NT2/D1 (cell line): ENCODE measurements at regions not wholly inside any gene's neighbourhood (a gene's known extent, or its start where the extent isn't known, plus 50 kb on each side); places are given as distances from the start of the nearest gene placed in this dataset.

Experiments
- DNase-seq: peaks from one replicate; pipeline ENCODE4 v3.0.0-alpha.2; 2011; ENCODE audit warnings: low read depth, low spot score
- H3K27me3 ChIP-seq: 2 replicates; pipeline ENCODE4 v1.6.0; 2011; ENCODE audit warnings: mild to moderate bottlenecking; ENCODE audit not compliant: insufficient read length, insufficient read depth
- H3K36me3 ChIP-seq: 2 replicates; pipeline ENCODE4 v1.6.1; 2011; ENCODE audit warnings: mild to moderate bottlenecking, low read length, mixed read lengths; ENCODE audit not compliant: insufficient read depth, insufficient read length
- H3K4me1 ChIP-seq: 2 replicates; pipeline ENCODE4 v1.5.1; 2011; ENCODE audit not compliant: insufficient read depth, insufficient read length
- H3K4me3 ChIP-seq: 2 replicates; pipeline ENCODE4 v1.5.1; 2011; ENCODE audit warnings: low read depth; ENCODE audit not compliant: insufficient read length
- H3K9ac ChIP-seq: 2 replicates; pipeline ENCODE4 v1.6.0; 2011; ENCODE audit warnings: low read depth; ENCODE audit not compliant: insufficient read length
- H3K9me3 ChIP-seq: 2 replicates; pipeline ENCODE4 v1.5.1; 2011; ENCODE audit warnings: mild to moderate bottlenecking, low read length; ENCODE audit not compliant: insufficient read depth
- SUZ12 ChIP-seq: IDR thresholded peaks from 2 replicates; pipeline ENCODE4 v1.6.1; 2011; ENCODE audit not compliant: insufficient read length, insufficient read depth; ENCODE audit errors: extremely low read depth
- YY1 ChIP-seq: IDR thresholded peaks from 2 replicates; pipeline ENCODE4 v1.6.1; 2011; ENCODE audit not compliant: insufficient read length, insufficient read depth
- ZNF274 ChIP-seq: IDR thresholded peaks from 2 replicates; pipeline ENCODE4 v1.6.1; 2011; ENCODE audit warnings: mild to moderate bottlenecking, low read depth, low read length

DNA sequence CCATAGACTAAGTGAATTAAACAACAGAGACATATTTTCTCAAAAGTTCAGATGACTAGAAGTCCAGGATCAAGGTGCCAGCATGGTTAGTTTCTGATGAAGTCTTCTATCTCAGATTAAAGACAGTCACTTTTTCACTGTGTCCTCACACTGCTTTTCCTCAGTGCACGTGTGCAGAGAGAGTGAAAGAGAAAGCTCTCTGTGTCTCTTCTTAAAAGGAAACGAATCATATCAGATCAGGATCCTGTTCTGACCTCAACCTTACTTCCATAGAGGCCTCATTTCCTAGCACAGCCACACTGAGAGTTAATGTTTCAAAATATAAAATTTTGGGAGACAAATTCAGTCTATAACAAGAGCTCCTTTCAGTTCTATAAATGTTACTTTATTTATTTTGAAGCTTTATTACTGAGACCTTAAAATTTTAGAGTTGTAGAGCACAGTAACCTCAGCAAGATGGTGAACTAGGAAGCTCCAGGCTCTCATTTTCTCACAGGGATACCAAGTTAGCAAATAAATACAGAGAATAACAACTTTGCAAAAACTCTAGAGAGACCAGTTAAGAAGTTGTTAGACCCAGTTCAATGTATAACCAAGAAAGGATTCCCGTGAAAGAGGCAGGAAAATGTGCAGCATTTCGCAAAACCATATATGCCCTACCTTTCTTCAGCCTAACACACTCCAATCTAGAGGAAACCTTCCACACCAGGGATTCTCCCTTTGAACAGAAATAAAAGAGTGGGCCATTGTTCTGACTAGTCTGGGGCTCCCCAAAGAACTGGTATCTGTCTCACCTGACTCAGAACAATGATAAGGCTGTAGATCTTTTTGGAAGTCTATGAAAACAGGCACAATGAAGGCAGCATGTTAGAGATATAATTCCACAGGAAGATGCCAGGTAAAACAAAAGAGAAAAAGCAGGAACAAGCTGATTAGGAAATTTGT is 372.2 kb downstream of the MRPL39 start:
- H3K27me3 ChIP-seq: no peaks in the 10 kb centered on the region
- no peaks in the 10 kb centered on the region for H3K4me1 ChIP-seq
- H3K9me3 ChIP-seq: no peaks in the 10 kb centered on the region; the same call in 1 of the 2 replicates
- DNase-seq: no peak
- TF ChIP-seq YY1 (no peak), SUZ12 (no peak), ZNF274 (no peak)
- H3K36me3 ChIP-seq: no peaks in the 10 kb centered on the region
- no peak overlapping the region for H3K9ac ChIP-seq
- H3K4me3 ChIP-seq: no peak overlapping the region

DNA sequence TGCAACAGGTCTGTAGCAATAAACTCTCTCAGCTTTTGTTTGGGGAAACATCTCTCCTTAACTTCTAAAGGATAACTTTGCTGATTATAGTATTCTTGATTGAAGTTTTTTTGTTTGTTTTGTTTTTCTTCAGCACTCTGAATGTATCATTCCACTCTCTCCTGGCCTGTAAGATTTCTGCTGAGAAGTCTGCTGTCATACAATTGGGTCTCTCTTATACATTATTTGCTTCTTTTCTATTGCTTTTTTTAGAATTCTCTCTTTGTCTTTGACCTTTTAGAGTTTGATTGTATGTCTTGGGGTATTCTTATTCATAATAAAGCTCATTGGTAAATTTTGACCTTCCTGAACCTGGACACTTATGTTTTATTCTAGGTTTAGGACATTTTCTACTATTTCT is 386.3 kb downstream of the MRPL39 start:
- H3K9ac ChIP-seq: no peak overlapping the region
- no peaks in the 10 kb centered on the region for H3K36me3 ChIP-seq
- no peaks in the 10 kb centered on the region for H3K9me3 ChIP-seq
- no peak overlapping the region for H3K4me3 ChIP-seq
- TF ChIP-seq YY1 (no peak), SUZ12 (no peak), ZNF274 (no peak)
- no peaks in the 10 kb centered on the region for H3K27me3 ChIP-seq
- DNase-seq: no peak
- H3K4me1 ChIP-seq: no peaks in the 10 kb centered on the region

GRCh38 chr21:25220169-25220568 is 387.1 kb downstream of the MRPL39 start:
- TF ChIP-seq SUZ12: no peak
- TF ChIP-seq ZNF274: no peak
- TF ChIP-seq YY1: no peak
- no peaks in the 10 kb centered on the region for H3K4me1 ChIP-seq
- H3K9ac ChIP-seq: no peak overlapping the region
- no peak overlapping the region for H3K4me3 ChIP-seq
- no peak for DNase-seq
- H3K9me3 ChIP-seq: no peaks in the 10 kb centered on the region
- no peaks in the 10 kb centered on the region for H3K27me3 ChIP-seq
- no peaks in the 10 kb centered on the region for H3K36me3 ChIP-seq

DNA sequence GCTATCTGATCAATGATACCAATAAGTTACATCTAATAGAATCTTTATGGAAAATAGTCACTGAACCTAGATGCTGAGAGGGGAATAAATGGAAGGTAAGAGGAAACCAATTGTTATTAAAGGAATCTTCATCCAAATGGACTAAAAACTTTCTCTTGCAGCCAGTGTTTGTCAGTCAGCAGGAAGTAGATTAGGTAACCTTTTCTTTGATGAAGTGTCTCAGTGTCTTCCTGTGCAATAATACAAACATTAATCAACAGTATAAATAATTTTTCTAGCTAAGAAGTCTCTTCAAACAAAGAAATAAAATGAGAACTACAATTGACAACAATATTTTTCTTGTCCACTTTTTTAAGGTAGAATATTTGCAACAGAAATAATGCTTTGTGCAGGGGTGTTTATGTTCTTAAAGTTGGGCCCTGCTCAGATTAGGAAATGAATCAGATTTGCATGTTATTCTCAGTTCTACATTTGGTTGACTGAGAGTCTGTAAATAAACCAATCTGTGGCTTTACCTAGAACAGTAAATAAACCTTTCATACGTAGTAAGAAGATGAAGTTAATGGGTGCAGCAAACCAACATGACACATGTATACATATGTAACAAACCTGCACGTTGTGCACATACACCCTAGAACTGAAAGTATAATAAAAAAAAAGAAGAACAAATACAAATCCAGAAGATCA is 391.4 kb downstream of the MRPL39 start:
- Histone ChIP-seq H3K9me3 (no peaks in the 10 kb centered on the region), H3K4me1 (no peaks in the 10 kb centered on the region), H3K36me3 (no peaks in the 10 kb centered on the region), H3K27me3 (no peaks in the 10 kb centered on the region), H3K4me3 (no peak overlapping the region), H3K9ac (no peak overlapping the region)
- TF ChIP-seq YY1 (no peak), SUZ12 (no peak), ZNF274 (no peak)
- no peak for DNase-seq

DNA sequence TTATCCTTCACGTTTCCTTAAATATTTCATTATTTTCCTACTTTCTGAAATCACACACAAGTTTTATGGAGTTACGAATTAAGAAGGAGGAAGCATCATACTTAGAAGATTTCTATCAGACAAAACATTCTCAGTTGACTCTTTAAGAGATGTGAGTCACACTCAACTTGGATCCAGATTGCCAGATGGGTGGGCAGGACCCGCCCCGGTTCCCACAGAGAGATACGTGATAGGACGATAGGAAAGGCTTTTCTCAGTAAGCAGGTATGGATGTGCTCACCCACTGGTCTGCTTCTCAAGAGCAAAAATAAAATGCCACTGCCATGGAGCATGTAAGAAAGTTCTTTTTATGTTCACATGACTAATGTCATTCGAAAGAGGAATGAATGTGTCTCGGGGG is 392.6 kb downstream of the MRPL39 start:
- Histone ChIP-seq H3K9me3 (no peaks in the 10 kb centered on the region), H3K9ac (no peak overlapping the region), H3K27me3 (no peaks in the 10 kb centered on the region), H3K36me3 (no peaks in the 10 kb centered on the region), H3K4me3 (no peak overlapping the region), H3K4me1 (no peaks in the 10 kb centered on the region)
- TF ChIP-seq YY1: no peak
- TF ChIP-seq ZNF274: no peak
- TF ChIP-seq SUZ12: no peak
- no peak for DNase-seq

DNA sequence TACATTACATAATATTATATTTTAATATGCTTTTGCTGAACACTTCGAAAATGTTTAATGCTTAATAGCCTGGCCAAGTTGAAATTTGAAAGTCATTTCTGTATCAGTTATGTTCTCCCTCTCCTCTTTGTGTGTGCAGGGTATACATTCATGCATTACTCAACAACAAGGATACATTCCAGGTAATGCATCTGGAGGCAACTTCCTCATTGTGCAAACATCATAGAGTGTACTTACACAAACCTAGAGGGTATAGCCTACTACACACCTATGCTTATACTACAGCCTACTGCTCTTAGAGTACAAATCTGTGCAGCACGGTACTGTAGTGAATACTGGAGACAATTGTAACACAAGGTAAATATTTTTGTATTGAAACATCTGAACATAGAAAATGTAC is 407.3 kb downstream of the MRPL39 start:
- Histone ChIP-seq H3K4me1 (no peaks in the 10 kb centered on the region), H3K4me3 (no peak overlapping the region), H3K36me3 (no peaks in the 10 kb centered on the region), H3K27me3 (no peaks in the 10 kb centered on the region), H3K9me3 (no peaks in the 10 kb centered on the region), H3K9ac (no peak overlapping the region)
- TF ChIP-seq SUZ12 (no peak), YY1 (no peak)
- no peak for DNase-seq

DNA sequence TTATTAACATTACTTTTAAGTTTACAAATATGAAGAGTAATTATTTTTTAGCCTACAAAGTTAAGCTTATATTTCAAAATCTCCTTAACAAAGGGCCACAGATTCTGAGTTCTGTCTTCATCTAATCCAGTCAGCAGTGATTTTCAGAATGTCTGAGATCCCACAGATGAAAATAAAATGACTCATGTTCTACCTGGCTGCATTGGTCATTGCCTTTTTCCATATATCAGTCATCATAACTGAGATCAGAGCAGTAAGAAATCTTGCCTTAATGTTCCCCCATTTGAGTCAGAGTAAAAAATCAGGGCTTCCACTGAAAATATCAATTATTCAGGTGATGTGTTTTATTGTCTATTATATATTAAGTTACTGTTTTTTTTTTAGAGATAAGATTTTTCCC is 416.1 kb downstream of the MRPL39 start:
- DNase-seq: no peak
- Histone ChIP-seq H3K4me1 (no peaks in the 10 kb centered on the region), H3K9me3 (no peaks in the 10 kb centered on the region), H3K36me3 (no peaks in the 10 kb centered on the region), H3K27me3 (no peaks in the 10 kb centered on the region), H3K9ac (no peak overlapping the region), H3K4me3 (no peak overlapping the region)
- TF ChIP-seq ZNF274: no peak
- TF ChIP-seq SUZ12: no peak
- no peak for TF ChIP-seq YY1
